Upper lobe of right lung (tissue), 1 donor: ENCODE measurements at regions not wholly inside any gene's neighbourhood (a gene's known extent, or its start where the extent isn't known, plus 50 kb on each side); places are given as distances from the start of the nearest gene placed in this dataset.
A peak's percentile ranks its signal among the peaks of the same experiment; 100 is the strongest.

ENCODE experiments used
- ATAC-seq: fragments of 200-7000 bp; cut with Tn5 transposase; one replicate; pipeline ENCODE4 v1.9.1; 2020; ENCODE audit warnings: mild to moderate bottlenecking, moderate library complexity
- DNase-seq: peaks from one replicate; pipeline ENCODE4 v3.0.0-alpha.2; 2020
- H3K27ac ChIP-seq: fragments of 200-600 bp; one replicate; pipeline ENCODE4 v1.8.0; 2022
- H3K27me3 ChIP-seq: fragments of 200-600 bp; one replicate; pipeline ENCODE4 v1.8.0; 2022; ENCODE audit warnings: mild to moderate bottlenecking
- H3K36me3 ChIP-seq: fragments of 200-600 bp; one replicate; pipeline ENCODE4 v1.8.0; 2022
- H3K4me1 ChIP-seq: fragments of 200-600 bp; one replicate; pipeline ENCODE4 v1.8.0; 2022
- H3K4me3 ChIP-seq: fragments of 200-600 bp; one replicate; pipeline ENCODE4 v1.8.0; 2022; ENCODE audit warnings: mild to moderate bottlenecking
- H3K9me3 ChIP-seq: fragments of 200-600 bp; one replicate; pipeline ENCODE4 v1.8.0; 2022
- intact Hi-C: fragments of 100-400 bp; cut with DNase I; formaldehyde crosslinking; loops from one replicate; pipeline ENCODE4 v1.11.0; 2022
- TF ChIP-seq, protein P1 (sequence below): fragments of 200-600 bp; IDR thresholded peaks from one replicate; pipeline ENCODE4 v1.8.0; 2022; ENCODE audit warnings: antibody characterized with exemption
- donor health status: DM: no; HTN: yes; CAD: no; lungs with severe emphysema.

GRCh38 chr6:144637541-144637940 is 352.4 kb downstream of the UTRN start:
- H3K4me3 ChIP-seq, result no peak overlapping the region
- TF ChIP-seq, protein P1, sequence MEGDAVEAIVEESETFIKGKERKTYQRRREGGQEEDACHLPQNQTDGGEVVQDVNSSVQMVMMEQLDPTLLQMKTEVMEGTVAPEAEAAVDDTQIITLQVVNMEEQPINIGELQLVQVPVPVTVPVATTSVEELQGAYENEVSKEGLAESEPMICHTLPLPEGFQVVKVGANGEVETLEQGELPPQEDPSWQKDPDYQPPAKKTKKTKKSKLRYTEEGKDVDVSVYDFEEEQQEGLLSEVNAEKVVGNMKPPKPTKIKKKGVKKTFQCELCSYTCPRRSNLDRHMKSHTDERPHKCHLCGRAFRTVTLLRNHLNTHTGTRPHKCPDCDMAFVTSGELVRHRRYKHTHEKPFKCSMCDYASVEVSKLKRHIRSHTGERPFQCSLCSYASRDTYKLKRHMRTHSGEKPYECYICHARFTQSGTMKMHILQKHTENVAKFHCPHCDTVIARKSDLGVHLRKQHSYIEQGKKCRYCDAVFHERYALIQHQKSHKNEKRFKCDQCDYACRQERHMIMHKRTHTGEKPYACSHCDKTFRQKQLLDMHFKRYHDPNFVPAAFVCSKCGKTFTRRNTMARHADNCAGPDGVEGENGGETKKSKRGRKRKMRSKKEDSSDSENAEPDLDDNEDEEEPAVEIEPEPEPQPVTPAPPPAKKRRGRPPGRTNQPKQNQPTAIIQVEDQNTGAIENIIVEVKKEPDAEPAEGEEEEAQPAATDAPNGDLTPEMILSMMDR, result no peak
- no peak for DNase-seq
- no peaks in the 10 kb centered on the region for H3K4me1 ChIP-seq
- peak; percentile 63 for ATAC-seq
- H3K9me3 ChIP-seq, result no peaks in the 10 kb centered on the region
- no peaks in the 10 kb centered on the region for H3K36me3 ChIP-seq
- intact Hi-C loops, result no loop called here
- no peaks in the 10 kb centered on the region for H3K27me3 ChIP-seq
- no peak overlapping the region for H3K27ac ChIP-seq

- Histone ChIP-seq H3K9me3 (no peaks in the 10 kb centered on the region), H3K4me3 (no peak overlapping the region), H3K36me3 (no peaks in the 10 kb centered on the region), H3K4me1 (no peaks in the 10 kb centered on the region), H3K27me3 (no peaks in the 10 kb centered on the region), H3K27ac (no peak overlapping the region)
- ATAC-seq, result no peak
- DNase-seq, result no peak
- intact Hi-C loops, result no loop called here
- TF ChIP-seq, protein P1, result no peak
Observed at GRCh38 chr6:144639654-144640053, 354.5 kb downstream of the UTRN start.

GRCh38 chr6:144641286-144641685 is 356.2 kb downstream of the UTRN start:
- no peak overlapping the region for H3K27ac ChIP-seq
- ATAC-seq, result no peak
- H3K4me3 ChIP-seq, result no peak overlapping the region
- H3K4me1 ChIP-seq, result no peaks in the 10 kb centered on the region
- no peaks in the 10 kb centered on the region for H3K36me3 ChIP-seq
- no peaks in the 10 kb centered on the region for H3K9me3 ChIP-seq
- intact Hi-C loops, result no loop called here
- TF ChIP-seq, protein P1, result no peak
- DNase-seq, result no peak
- no peaks in the 10 kb centered on the region for H3K27me3 ChIP-seq

DNA sequence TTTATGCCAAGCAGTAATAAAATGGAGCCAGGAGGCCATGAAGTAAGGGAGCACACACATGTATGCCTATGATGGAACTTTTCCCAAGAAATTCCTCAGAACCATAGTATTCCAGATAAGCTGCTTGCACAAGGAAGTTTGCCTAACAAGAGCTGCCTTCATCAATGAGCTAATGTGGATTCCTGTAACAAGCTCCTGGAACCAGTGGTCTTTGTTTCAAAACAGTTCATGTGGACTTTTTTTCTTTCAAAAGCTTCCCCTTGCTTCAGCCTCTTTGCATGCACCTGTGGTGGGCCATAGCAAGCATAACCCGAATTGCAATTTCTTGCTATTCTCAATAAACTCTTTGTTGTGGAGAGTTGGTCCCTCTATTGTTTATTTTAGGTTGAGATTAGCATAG is 359.6 kb downstream of the UTRN start:
- TF ChIP-seq, protein P1, result no peak
- Histone ChIP-seq H3K4me3 (no peak overlapping the region), H3K4me1 (no peaks in the 10 kb centered on the region), H3K36me3 (no peaks in the 10 kb centered on the region), H3K27me3 (no peaks in the 10 kb centered on the region), H3K9me3 (no peaks in the 10 kb centered on the region), H3K27ac (no peak overlapping the region)
- DNase-seq (no peak), ATAC-seq (no peak)
- intact Hi-C loops, result no loop called here

GRCh38 chr6:144646093-144647056 is 361.2 kb downstream of the UTRN start:
- Histone ChIP-seq H3K36me3 (no peaks in the 10 kb centered on the region), H3K9me3 (no peaks in the 10 kb centered on the region), H3K27ac (no peak overlapping the region), H3K27me3 (no peaks in the 10 kb centered on the region), H3K4me1 (no peaks in the 10 kb centered on the region), H3K4me3 (no peak overlapping the region)
- TF ChIP-seq, protein P1, result no peak
- ATAC-seq (no peak), DNase-seq (no peak)
- intact Hi-C loops, result no loop called here
